ENCODE measurements at regions not wholly inside any gene's neighbourhood (a gene's known extent, or its start where the extent isn't known, plus 50 kb on each side); places are given as distances from the start of the nearest gene placed in this dataset.
A peak's percentile ranks its signal among the peaks of the same experiment; 100 is the strongest.

DNA sequence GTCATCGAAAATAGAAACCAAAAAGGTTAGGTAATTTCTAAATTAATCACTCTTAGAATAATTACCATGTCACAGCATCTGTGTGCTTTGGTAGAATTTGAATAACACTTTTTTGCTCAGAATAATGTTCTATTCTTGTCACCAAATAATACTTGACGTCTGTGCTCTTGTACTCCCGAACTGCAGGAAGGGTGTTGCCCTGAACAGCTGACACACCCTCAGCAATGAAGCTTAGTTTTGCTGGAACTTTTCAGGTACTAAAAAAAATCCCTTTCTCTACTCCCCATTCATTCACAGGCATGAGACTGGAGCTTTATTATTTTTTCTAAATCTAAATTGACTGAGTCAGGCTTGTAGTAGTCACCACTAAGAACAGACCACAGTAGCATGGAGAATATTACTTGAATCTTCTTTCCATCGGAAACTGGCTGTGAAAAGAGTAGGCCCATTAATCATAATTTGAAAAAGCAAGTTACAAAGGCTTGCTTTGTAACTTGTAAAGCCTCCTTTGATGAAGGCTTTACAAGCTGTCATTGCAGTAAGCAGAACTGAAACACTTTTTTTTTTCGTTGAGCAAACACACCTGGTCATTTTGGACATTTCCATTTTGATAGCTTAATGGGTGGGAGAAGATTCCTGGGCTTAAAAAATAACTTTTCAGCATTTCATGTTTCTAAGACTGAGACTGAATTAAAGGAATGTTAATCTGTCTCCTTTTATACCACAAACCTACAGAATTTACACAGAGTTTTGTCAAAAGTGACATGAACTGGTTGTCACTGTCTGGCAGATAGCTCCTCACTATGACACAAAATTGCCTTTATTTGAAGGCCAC, 70.3 kb upstream of the PELI1 start:
- no peaks in the 10 kb centered on the region for H3K36me3 ChIP-seq (replicated peaks; ENCODE audit: control insufficient read depth, insufficient read depth, low read length)
- H3K27me3 ChIP-seq (ENCODE audit: control insufficient read depth, insufficient read depth, low read length), result no peaks in the 10 kb centered on the region
- DNase-seq, result no peak
- H3K4me3 ChIP-seq (ENCODE audit: insufficient read depth, low read depth, low read length), result no peak overlapping the region

DNA sequence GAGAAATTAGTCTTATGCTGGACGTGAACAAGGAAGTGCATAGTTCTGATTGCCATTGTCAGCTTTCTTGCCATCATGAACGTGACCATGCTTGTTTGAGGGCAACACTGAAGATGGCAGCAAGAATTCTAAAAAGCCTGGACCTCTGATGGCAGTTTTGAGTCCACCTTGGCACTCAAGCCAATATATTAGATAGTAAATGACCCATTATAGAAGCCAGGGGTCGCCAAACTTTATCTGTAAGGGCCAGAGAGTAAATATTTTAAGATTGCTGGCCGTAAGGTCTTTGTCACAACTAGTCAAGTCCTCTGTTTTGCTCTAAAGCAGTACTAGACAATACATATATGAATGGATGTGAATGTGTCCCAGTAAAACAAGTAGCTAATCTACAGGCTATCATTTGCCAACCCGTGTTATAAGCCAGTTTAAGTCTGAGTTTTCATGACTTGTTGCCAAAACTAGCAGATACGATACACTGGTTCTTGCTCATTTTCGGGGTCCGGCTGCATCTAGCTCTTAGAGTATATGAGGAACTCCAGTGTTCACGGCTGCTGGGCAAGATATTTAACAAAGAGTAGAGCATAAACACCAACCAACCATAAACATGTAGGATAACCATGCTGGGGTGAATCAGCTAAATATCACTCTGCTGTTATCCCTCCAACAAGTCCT, 73.1 kb upstream of the PELI1 start:
- Histone ChIP-seq H3K4me3 (ENCODE audit: insufficient read depth, low read depth, low read length) (no peak overlapping the region), H3K27me3 (ENCODE audit: control insufficient read depth, insufficient read depth, low read length) (no peaks in the 10 kb centered on the region), H3K36me3 (replicated peaks; ENCODE audit: control insufficient read depth, insufficient read depth, low read length) (no peaks in the 10 kb centered on the region)
- DNase-seq, result no peak

DNA sequence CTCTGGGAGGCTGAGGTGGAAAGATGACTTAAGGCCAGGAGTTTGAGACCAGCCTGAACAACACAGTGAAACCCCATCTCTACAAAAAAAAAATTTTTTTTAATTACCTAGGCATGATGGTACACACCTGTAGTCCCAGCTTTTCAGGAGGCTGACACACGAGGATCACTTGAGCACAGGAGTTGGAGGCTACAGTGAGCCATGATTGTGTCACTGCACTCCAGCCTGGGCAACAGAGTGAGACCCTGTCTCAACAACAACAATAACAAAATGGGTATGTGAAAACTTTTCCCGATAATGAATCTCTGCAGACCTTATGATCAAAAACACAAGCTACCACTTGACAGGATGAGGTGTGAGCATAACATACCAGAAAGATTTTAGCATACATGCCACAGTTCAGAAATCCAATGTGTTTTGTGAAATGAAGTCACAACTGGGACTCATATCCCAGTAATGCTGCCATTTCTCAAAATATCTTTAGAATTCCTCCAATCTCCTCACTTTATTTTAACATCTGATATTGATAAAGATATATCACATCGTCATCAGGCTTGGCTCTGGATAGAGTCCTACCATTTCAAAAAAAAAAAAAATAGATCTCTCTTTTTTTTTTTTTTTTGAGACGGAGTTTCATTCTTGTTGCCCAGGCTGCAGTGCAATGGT, 74.0 kb upstream of the PELI1 start:
- Histone ChIP-seq H3K4me3 (ENCODE audit: insufficient read depth, low read depth, low read length) (no peak overlapping the region), H3K27me3 (ENCODE audit: control insufficient read depth, insufficient read depth, low read length) (no peaks in the 10 kb centered on the region), H3K36me3 (replicated peaks; ENCODE audit: control insufficient read depth, insufficient read depth, low read length) (no peaks in the 10 kb centered on the region)
- no peak for DNase-seq

DNA sequence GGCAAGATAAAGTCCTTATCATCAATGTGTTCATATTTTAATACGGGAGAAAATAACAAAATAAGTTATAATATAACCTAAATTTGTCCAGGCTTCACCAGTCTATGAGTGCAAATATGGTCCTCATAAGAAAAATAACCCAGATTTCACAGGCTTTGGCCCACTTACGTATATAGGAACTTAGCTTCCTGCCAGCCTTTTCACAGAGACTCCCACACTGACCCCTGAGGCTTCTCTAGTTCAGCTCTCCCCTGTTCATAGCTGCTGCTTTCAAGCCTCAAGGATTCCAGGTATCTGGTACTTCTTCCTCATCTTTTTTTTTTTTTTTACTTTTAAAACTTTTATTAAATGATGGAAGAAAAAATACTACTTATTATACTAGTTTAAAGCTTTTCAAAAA, 74.9 kb upstream of the PELI1 start:
- no peaks in the 10 kb centered on the region for H3K36me3 ChIP-seq (replicated peaks; ENCODE audit: control insufficient read depth, insufficient read depth, low read length)
- no peak for DNase-seq
- H3K27me3 ChIP-seq (ENCODE audit: control insufficient read depth, insufficient read depth, low read length), result no peaks in the 10 kb centered on the region
- no peak overlapping the region for H3K4me3 ChIP-seq (ENCODE audit: insufficient read depth, low read depth, low read length)

DNA sequence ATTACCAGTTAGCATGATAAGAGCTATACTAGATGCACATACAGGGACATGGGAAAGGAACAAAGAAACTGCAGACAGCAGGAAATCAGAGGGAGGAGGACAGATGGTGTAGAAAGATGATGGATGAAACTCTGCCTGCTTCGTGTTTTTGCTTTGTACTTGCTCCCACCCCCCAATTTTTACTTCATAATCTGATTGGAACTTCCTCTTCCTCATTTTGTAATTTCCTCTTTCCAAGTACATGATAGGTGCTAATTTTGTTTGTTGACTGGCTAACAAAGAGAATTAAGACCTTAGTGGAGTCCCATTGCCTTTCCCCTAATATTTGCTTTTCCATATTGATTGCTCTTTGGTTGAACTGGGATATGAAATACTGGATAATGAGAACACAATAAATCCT, 76.0 kb upstream of the PELI1 start:
- H3K4me3 ChIP-seq (ENCODE audit: insufficient read depth, low read depth, low read length), result no peak overlapping the region
- no peaks in the 10 kb centered on the region for H3K36me3 ChIP-seq (replicated peaks; ENCODE audit: control insufficient read depth, insufficient read depth, low read length)
- no peak for DNase-seq
- no peaks in the 10 kb centered on the region for H3K27me3 ChIP-seq (ENCODE audit: control insufficient read depth, insufficient read depth, low read length)

DNA sequence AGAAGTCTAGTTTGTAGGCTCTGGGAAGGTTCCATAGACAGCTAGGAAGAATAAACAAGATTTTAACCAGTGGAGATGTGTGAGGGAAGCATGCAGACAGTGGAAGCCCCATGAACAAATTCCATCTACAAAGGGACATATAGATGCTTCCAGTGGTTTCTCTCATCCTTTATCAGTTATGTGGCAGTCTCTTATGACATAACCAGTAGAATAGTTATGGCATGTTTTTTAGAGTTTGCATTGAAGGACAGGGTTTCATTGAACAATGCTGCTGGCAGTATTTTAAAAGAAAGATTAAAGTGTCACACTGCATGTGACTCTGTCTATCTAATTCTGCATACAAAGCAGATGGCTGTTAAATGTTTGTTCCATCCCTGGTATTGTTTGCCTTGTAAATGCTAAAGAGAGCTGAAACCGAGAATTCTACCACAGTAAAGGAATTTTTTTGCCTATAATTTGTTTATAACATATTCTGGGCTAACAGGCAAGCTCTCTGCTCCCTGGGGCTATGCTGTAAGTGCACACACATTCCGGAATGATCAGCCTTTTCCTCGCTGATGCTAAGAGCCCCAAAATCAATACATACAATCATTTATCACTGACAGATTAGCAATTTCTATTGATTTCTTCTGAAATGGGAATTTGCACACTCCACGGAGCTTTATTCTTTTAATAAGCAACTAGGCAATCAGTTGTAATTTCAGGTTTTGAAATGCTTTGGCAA, 76.8 kb upstream of the PELI1 start:
- no peaks in the 10 kb centered on the region for H3K27me3 ChIP-seq (ENCODE audit: control insufficient read depth, insufficient read depth, low read length)
- H3K36me3 ChIP-seq (replicated peaks; ENCODE audit: control insufficient read depth, insufficient read depth, low read length), result no peaks in the 10 kb centered on the region
- no peak for DNase-seq
- no peak overlapping the region for H3K4me3 ChIP-seq (ENCODE audit: insufficient read depth, low read depth, low read length)

DNA sequence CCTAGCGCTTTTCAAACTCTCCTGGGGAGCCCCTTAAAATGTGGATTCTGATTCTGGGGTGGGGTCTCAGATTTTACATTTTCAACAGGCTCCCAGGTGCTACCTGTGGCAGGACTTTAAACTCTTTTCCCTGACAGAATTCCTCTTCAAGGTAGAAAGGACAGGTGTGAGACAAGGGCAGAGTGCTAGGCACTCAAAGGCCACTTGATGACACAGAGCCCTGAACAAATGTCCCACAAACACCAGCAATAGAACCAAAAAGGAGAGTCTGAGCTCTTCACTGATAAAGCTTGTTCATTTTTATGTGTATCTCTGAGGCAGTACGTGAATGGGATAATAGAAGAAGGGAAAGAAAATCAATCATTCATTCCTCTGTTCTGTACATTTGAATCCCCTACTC, 77.7 kb upstream of the PELI1 start:
- Histone ChIP-seq H3K4me3 (ENCODE audit: insufficient read depth, low read depth, low read length) (no peak overlapping the region), H3K36me3 (replicated peaks; ENCODE audit: control insufficient read depth, insufficient read depth, low read length) (no peaks in the 10 kb centered on the region), H3K27me3 (ENCODE audit: control insufficient read depth, insufficient read depth, low read length) (no peaks in the 10 kb centered on the region)
- DNase-seq, result no peak

DNA sequence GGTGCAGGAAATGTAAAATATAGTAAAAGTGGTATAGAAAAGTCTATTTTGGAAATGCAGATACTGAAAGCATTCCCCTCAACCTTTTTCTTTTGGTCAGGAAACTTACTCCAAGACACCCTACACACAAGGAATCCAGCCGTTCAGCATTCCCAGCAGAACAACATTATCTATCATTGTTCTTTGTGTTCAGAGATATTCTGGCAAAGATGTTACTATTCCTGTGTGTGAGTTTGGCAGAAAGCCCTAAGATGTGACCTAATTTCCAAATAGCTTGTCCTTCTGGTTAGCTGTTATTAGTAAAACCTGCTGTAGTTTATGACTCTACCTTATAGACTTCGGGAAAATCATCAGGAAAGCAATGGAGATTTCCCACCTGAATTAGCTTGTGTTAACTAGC, 78.1 kb upstream of the PELI1 start:
- H3K27me3 ChIP-seq (ENCODE audit: control insufficient read depth, insufficient read depth, low read length), result no peaks in the 10 kb centered on the region
- no peak overlapping the region for H3K4me3 ChIP-seq (ENCODE audit: insufficient read depth, low read depth, low read length)
- DNase-seq, result no peak
- no peaks in the 10 kb centered on the region for H3K36me3 ChIP-seq (replicated peaks; ENCODE audit: control insufficient read depth, insufficient read depth, low read length)

DNA sequence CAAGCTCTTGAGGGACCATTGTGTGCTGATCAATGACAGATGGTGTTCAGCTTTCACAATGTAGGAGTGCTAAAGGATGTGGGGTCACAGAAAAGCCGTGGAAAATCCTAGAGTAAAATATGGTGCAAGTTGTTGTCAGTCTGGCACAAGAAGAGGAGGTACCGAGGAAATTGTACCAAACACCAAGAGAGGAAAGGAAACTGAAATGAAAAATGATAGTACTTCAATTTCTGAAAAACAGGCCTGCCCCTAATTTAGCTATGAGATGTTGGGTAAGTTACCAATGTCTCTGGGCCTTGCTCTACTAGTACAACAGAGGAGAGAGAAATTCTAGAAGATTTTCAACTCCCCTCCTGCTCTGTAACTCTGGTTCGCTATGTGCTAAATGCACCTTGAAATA, 78.8 kb upstream of the PELI1 start:
- no peak for DNase-seq
- Histone ChIP-seq H3K4me3 (ENCODE audit: insufficient read depth, low read depth, low read length) (no peak overlapping the region), H3K36me3 (replicated peaks; ENCODE audit: control insufficient read depth, insufficient read depth, low read length) (no peaks in the 10 kb centered on the region), H3K27me3 (ENCODE audit: control insufficient read depth, insufficient read depth, low read length) (no peaks in the 10 kb centered on the region)

DNA sequence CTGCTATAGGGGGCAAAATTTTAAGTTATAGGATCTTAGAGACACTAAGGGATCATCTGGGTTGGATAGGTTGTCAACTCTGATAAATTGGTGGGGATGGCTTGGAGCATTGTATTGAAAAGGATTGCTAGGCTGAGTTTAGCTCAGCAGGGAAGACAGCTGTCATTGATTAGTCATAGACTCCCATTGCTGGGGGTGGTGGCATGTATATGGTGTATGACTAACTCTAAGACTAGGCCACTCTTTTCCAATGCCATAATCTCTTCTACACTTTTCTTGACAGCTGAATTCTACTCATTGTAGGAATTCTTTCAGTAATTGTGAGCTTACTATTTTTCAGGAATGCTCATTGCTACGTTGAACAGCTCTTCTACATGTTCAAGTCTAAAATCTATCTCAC, 81.3 kb upstream of the PELI1 start:
- Histone ChIP-seq H3K4me3 (ENCODE audit: insufficient read depth, low read depth, low read length) (no peak overlapping the region), H3K36me3 (replicated peaks; ENCODE audit: control insufficient read depth, insufficient read depth, low read length) (no peaks in the 10 kb centered on the region), H3K27me3 (ENCODE audit: control insufficient read depth, insufficient read depth, low read length) (no peaks in the 10 kb centered on the region)
- no peak for DNase-seq

DNA sequence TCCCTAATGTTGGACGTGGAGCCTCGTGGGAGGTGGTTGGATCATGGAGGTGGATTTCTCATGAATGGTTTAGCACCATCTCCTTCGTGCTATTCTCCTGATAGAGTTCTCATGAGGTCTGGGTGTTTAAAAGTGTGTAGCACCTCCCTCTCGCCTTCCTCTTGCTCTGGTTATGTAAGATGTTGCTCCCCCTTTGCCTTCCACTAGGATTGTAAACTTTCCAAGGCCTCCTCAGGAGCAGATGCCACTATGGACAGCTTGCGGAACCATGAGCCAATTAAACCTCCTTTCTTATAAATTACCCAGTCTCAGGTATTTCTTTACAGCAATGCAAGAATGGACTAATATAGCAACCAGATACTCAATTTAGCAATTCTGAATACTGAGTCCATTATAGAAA, 82.4 kb upstream of the PELI1 start:
- no peak for DNase-seq
- no peaks in the 10 kb centered on the region for H3K27me3 ChIP-seq (ENCODE audit: control insufficient read depth, insufficient read depth, low read length)
- H3K36me3 ChIP-seq (replicated peaks; ENCODE audit: control insufficient read depth, insufficient read depth, low read length), result no peaks in the 10 kb centered on the region
- H3K4me3 ChIP-seq (ENCODE audit: insufficient read depth, low read depth, low read length), result no peak overlapping the region

DNA sequence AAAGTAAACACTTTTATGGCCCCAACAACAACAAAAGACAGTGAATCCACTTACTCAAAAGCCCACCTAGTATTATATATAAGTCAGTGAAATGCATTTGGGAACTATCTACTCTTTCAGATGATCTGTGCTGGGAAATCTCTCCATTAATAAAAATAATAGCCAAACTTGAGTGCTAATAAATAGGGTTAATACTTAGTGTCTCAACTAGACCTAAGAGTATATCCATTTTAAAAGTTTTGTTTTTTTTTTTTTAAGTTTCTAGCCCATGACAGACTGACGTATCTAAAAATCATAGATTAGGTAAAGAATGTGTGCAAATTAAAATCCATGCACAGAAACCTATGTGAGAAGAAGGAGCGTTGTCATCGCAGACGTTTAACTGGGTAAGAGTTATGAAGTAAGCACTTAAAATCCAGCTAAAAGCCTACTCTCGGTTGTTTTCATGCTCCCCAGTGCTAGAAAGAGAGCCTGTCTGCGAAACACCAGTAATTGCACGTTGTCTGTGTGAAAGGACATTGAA, 83.4 kb upstream of the PELI1 start:
- DNase-seq, result no peak
- no peaks in the 10 kb centered on the region for H3K27me3 ChIP-seq (ENCODE audit: control insufficient read depth, insufficient read depth, low read length)
- H3K36me3 ChIP-seq (replicated peaks; ENCODE audit: control insufficient read depth, insufficient read depth, low read length), result no peaks in the 10 kb centered on the region
- peak overlapping the region; percentile 44 for H3K4me3 ChIP-seq (ENCODE audit: insufficient read depth, low read depth, low read length)

DNA sequence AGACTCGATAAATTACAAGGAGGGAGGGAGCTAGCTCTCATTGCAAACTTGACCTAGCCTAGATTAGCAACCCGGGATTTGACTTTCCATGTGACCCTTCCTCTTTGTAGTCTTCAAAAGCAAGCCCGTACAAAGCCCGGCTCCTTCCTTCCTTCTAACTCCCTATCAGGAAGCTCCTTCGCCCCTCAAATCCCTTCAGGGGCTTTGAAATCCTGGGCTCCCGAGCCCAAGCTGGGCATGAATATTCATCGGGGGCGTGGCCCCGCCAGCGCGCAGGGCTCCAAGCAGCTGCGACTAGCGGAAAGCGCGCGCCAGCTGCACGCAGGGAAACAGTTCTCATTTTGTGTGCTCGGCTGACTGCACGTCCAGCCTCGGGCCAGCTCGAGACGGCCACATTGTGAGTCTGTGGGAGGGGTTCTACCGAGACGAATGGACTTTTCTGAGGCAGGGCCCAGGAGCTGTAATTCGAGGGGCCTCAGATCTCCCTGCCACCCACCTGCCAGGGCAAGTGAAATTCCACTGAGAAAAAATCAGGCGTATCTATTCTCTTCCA, 84.0 kb upstream of the PELI1 start:
- Histone ChIP-seq H3K27me3 (ENCODE audit: control insufficient read depth, insufficient read depth, low read length) (no peaks in the 10 kb centered on the region), H3K4me3 (ENCODE audit: insufficient read depth, low read depth, low read length) (peak overlapping the region; percentile 44), H3K36me3 (replicated peaks; ENCODE audit: control insufficient read depth, insufficient read depth, low read length) (no peaks in the 10 kb centered on the region)
- DNase-seq, result peak; percentile 91

DNA sequence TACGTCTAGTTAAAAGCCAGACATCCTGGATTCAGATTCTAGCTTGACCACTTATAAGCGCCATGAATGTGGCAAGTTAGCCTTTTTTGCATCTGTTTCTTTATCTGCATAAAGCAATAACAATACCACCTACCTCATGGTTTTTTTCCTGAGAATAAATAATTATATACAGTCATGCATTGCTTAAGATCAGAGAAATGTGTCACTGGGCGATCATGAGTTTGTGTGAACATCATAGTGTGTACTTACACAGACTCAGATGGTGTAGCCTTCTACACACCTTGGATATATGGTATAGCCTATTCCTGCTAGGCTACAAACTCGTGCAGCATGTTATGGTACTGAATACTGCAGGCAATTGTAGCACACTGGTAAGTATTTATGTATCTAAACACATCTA, 84.7 kb upstream of the PELI1 start:
- no peak for DNase-seq
- Histone ChIP-seq H3K36me3 (replicated peaks; ENCODE audit: control insufficient read depth, insufficient read depth, low read length) (no peaks in the 10 kb centered on the region), H3K4me3 (ENCODE audit: insufficient read depth, low read depth, low read length) (peak overlapping the region; percentile 44; the same call in 1 of the 2 replicates), H3K27me3 (ENCODE audit: control insufficient read depth, insufficient read depth, low read length) (no peaks in the 10 kb centered on the region)
